ENCODE measurements at regions not wholly inside any gene's neighbourhood (a gene's known extent, or its start where the extent isn't known, plus 50 kb on each side); places are given as distances from the start of the nearest gene placed in this dataset.

DNA sequence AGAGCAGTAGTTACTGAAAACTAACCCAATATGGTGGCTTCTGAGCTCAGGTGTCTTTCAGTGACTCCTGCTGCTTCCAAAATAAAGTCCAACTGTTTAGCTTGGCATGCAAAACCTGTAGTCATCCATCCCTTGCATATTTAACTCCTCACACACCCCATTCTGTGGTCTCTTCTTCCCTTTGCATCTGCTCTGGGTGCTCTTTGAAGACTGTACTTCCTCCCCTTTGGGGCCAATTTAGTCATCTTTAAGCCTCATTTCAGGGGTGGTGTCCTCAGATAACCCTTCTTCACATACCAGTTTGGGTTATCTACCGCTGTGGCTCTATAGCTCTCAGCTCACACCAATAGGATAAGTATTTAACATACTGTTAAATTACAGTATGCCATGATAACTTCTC lies 209.9 kb upstream of the DMRT1 start:
- POLR2A ChIA-PET, result interaction anchor here (1.0 kb wide), 1 partner anchor 10 kb away, joined by 5 read pairs; no protein-coding TSS in a partner anchor
- DNase-seq (ENCODE audit: low spot score), result no peak
- TF ChIP-seq CTCF (conservative IDR thresholded peaks at IDR 0.05; ENCODE audit: low read length), result no peak
- no peak for TF ChIP-seq EZH2phosphoT487 (IDR thresholded peaks at IDR 0.05; ENCODE audit: borderline replicate concordance, low read depth, low read length)

GRCh38 chr9:633461-633860 lies 208.0 kb upstream of the DMRT1 start:
- H3K4me1 ChIP-seq (ENCODE audit: insufficient read depth, low read length, poor library complexity, severe bottlenecking), result peaks cover 5% of the 10 kb centered on the region
- no peak for TF ChIP-seq CTCF (conservative IDR thresholded peaks at IDR 0.05; ENCODE audit: low read length)
- no peak for TF ChIP-seq EZH2phosphoT487 (IDR thresholded peaks at IDR 0.05; ENCODE audit: borderline replicate concordance, low read depth, low read length)
- ChIA-PET CTCF (ENCODE audit: unreplicated experiment) (no interaction called here), POLR2A (no interaction called here)
- no peak for DNase-seq (ENCODE audit: low spot score)
- BruUV-seq (replicated peaks), result no TSS peak
- H2AFZ ChIP-seq (ENCODE audit: low read length), result no peak overlapping the region
- no peak overlapping the region for H3K4me3 ChIP-seq (ENCODE audit: low read depth, low read length, poor library complexity, severe bottlenecking)
- peaks cover 39% of the 10 kb centered on the region for H3K36me3 ChIP-seq (ENCODE audit: insufficient read depth, low read length)
- no peaks in the 10 kb centered on the region for H4K20me1 ChIP-seq (ENCODE audit: insufficient read depth, low read length)
- no peak overlapping the region for H3K27ac ChIP-seq (ENCODE audit: low read depth, low read length, poor library complexity, severe bottlenecking)
- peaks cover 19% of the 10 kb centered on the region; the same call in 1 of the 2 replicates for H3K9me3 ChIP-seq (ENCODE audit: low read length)
- no peaks in the 10 kb centered on the region for H3K9me2 ChIP-seq (ENCODE audit: insufficient read depth, low read length)
- intact Hi-C loops (cut with micrococcal nuclease; ENCODE audit: unreplicated experiment), result no loop called here
- H3K4me2 ChIP-seq (ENCODE audit: low read length), result no peak overlapping the region
- no peaks in the 10 kb centered on the region for H3K79me2 ChIP-seq (ENCODE audit: insufficient read depth, low read depth, low read length)

More for the DNA sequence above, 209.9 kb upstream of the DMRT1 start:
- no peaks in the 10 kb centered on the region for H3K9me2 ChIP-seq (ENCODE audit: insufficient read depth, low read length)
- intact Hi-C loops (cut with micrococcal nuclease; ENCODE audit: unreplicated experiment), result no loop called here
- H3K4me2 ChIP-seq (ENCODE audit: low read length), result no peak overlapping the region
- CTCF ChIA-PET (ENCODE audit: unreplicated experiment), result no interaction called here
- peaks cover 19% of the 10 kb centered on the region; the same call in 1 of the 2 replicates for H3K9me3 ChIP-seq (ENCODE audit: low read length)
- H3K4me3 ChIP-seq (ENCODE audit: low read depth, low read length, poor library complexity, severe bottlenecking), result no peak overlapping the region
- H4K20me1 ChIP-seq (ENCODE audit: insufficient read depth, low read length), result no peaks in the 10 kb centered on the region
- no TSS peak for BruUV-seq (replicated peaks)
- H3K79me2 ChIP-seq (ENCODE audit: insufficient read depth, low read depth, low read length), result no peaks in the 10 kb centered on the region
- H3K4me1 ChIP-seq (ENCODE audit: insufficient read depth, low read length, poor library complexity, severe bottlenecking), result peaks cover 9% of the 10 kb centered on the region
- H2AFZ ChIP-seq (ENCODE audit: low read length), result no peak overlapping the region
- H3K36me3 ChIP-seq (ENCODE audit: insufficient read depth, low read length), result peaks cover 35% of the 10 kb centered on the region
- H3K27ac ChIP-seq (ENCODE audit: low read depth, low read length, poor library complexity, severe bottlenecking), result no peak overlapping the region

DNA sequence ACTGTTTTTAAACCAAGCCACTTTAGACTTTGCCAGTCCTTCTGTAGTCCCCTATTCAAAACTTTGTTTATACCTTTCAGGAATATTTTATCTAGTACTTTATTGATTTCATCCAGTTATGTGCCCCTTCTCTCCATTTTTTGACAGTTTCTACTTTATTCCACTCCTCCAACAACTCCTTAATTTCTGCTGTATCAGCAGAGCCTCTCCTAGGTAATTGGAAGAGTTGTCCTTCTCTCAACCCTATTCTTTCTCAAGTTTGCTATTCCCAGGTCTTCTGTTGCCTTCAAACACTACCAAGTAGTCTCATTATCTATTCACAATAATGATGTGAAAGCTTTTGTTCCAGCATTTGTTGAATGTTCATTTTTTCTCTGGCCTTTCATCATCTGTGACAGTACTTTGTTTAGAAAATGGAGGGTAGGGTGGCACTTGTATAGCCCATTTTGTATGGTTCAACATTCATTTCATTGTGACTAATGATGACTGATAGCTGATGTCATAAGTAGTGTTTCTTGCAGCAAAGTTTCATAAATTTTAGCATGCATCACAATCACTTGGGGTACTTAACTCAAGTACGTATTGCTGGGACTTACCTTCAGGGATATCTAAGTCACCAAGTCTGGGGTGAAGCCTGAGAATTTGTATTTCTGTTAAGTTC lies 204.4 kb upstream of the DMRT1 start:
- BruUV-seq (replicated peaks), result no TSS peak
- POLR2A ChIA-PET, result interaction anchor here (1.5 to 3.0 kb wide), 2 partner anchors 10 to 13 kb away, joined by 7 to 10 read pairs; no protein-coding TSS in a partner anchor
- Histone ChIP-seq H4K20me1 (ENCODE audit: insufficient read depth, low read length) (no peaks in the 10 kb centered on the region), H3K4me2 (ENCODE audit: low read length) (no peak overlapping the region), H2AFZ (ENCODE audit: low read length) (no peak overlapping the region), H3K4me3 (ENCODE audit: low read depth, low read length, poor library complexity, severe bottlenecking) (no peak overlapping the region), H3K36me3 (ENCODE audit: insufficient read depth, low read length) (peaks cover 39% of the 10 kb centered on the region), H3K79me2 (ENCODE audit: insufficient read depth, low read depth, low read length) (no peaks in the 10 kb centered on the region), H3K4me1 (ENCODE audit: insufficient read depth, low read length, poor library complexity, severe bottlenecking) (peaks cover 7% of the 10 kb centered on the region), H3K27ac (ENCODE audit: low read depth, low read length, poor library complexity, severe bottlenecking) (no peak overlapping the region), H3K9me2 (ENCODE audit: insufficient read depth, low read length) (no peaks in the 10 kb centered on the region), H3K9me3 (ENCODE audit: low read length) (peaks cover 19% of the 10 kb centered on the region; the same call in 1 of the 2 replicates)
- intact Hi-C loops (cut with micrococcal nuclease; ENCODE audit: unreplicated experiment), result no loop called here
- CTCF ChIA-PET (ENCODE audit: unreplicated experiment), result no interaction called here
- DNase-seq (ENCODE audit: low spot score), result no peak
- TF ChIP-seq EZH2phosphoT487 (IDR thresholded peaks at IDR 0.05; ENCODE audit: borderline replicate concordance, low read depth, low read length) (no peak), CTCF (conservative IDR thresholded peaks at IDR 0.05; ENCODE audit: low read length) (no peak)

All from OCI-LY7 (cell line).